ENCODE measurements at regions not wholly inside any gene's neighbourhood (a gene's known extent, or its start where the extent isn't known, plus 50 kb on each side); places are given as distances from the start of the nearest gene placed in this dataset.

DNA sequence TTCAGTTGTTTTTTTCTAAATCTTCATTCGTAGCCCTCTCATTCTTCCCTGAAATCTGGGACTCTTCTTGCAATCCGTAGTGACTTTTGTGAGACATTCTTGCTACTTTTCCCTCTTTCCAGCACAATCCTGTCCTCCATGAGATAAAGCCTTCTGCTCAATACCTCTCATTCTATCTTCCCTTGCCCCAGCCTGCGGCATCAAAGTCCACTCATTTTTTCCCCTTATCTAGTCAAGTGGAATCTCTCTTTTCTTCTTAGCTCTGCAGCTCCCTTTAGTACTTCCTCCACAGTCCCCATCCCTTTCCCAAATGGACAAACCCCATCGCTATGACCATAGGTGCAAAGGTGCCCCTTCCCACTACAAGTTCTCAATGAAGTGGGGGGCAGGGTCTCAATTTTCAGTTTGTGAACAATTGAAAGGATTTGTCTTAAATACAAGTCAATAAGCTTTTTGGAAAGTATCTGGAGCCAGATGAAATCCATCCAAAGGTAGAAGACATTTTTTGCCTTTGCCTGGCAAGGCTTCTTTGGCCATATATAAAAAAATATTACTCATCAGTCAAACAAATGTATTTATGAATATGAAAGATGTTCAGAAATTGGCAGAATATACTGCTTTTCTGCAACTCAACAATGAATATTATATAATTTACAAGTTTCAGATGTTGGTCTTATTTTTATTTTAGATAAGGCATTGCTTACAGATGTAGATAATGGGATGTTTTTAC, 179.4 kb downstream of the SNAPC1 start:
- 92% methylated on average over 4 of the region's 4 CpGs for WGBS (ENCODE audit: low lambda C conversion rate, missing lambda C conversion rate)
- no peak overlapping the region for H3K4me3 ChIP-seq

DNA sequence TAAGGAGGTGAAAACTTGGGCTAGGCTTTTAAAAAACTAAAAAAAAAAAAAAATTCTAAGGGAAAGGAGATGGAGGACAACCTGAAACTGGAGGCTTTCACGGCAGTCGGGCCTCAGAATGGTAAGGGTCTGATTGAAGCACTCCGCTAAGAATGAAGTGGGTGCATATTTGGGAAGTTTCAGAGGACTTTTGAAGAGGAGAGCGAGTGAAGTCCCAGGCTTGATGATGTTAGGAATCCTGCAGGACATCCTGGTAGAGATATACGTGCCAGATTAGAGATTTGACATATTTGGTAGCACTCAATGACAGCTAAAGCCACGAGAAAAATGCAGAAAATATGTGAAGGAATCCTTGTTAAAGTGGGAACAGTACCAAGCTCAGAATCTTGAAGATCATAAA, 186.2 kb downstream of the SNAPC1 start:
- Histone ChIP-seq H3K4me1 (ENCODE audit: insufficient read depth) (no peaks in the 10 kb centered on the region), H3K27ac (no peak overlapping the region), H4K20me1 (ENCODE audit: insufficient read depth, poor library complexity, severe bottlenecking) (no peaks in the 10 kb centered on the region), H3K79me2 (no peaks in the 10 kb centered on the region), H3K9me3 (ENCODE audit: low read depth) (no peaks in the 10 kb centered on the region), H3K4me2 (no peak overlapping the region), H3K36me3 (replicated peaks; ENCODE audit: insufficient read depth, low read depth) (no peaks in the 10 kb centered on the region), H3K27me3 (no peaks in the 10 kb centered on the region), H2AFZ (no peak overlapping the region), H3K9me2 (replicated peaks; ENCODE audit: insufficient read depth) (no peaks in the 10 kb centered on the region), H3K4me3 (no peak overlapping the region)
- DNase-seq (ENCODE audit: low spot score) = no peak
- WGBS (ENCODE audit: low lambda C conversion rate, missing lambda C conversion rate) = 80% methylated on average over 6 of the region's 6 CpGs
- TF ChIP-seq EZH2phosphoT487 (IDR thresholded peaks at IDR 0.05; ENCODE audit: low read depth, severe bottlenecking, unreplicated experiment) (no peak), EZH2 (IDR thresholded peaks at IDR 0.05; ENCODE audit: borderline replicate concordance) (no peak)
- TF ChIP-seq, protein P1, sequence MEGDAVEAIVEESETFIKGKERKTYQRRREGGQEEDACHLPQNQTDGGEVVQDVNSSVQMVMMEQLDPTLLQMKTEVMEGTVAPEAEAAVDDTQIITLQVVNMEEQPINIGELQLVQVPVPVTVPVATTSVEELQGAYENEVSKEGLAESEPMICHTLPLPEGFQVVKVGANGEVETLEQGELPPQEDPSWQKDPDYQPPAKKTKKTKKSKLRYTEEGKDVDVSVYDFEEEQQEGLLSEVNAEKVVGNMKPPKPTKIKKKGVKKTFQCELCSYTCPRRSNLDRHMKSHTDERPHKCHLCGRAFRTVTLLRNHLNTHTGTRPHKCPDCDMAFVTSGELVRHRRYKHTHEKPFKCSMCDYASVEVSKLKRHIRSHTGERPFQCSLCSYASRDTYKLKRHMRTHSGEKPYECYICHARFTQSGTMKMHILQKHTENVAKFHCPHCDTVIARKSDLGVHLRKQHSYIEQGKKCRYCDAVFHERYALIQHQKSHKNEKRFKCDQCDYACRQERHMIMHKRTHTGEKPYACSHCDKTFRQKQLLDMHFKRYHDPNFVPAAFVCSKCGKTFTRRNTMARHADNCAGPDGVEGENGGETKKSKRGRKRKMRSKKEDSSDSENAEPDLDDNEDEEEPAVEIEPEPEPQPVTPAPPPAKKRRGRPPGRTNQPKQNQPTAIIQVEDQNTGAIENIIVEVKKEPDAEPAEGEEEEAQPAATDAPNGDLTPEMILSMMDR (IDR thresholded peaks at IDR 0.05; ENCODE audit: poor library complexity) = no peak

More for the DNA sequence above, 179.4 kb downstream of the SNAPC1 start:
- no peak overlapping the region for H3K4me2 ChIP-seq
- no peak overlapping the region for H2AFZ ChIP-seq
- H3K9me3 ChIP-seq (ENCODE audit: low read depth) = no peaks in the 10 kb centered on the region
- DNase-seq (ENCODE audit: low spot score) = no peak
- no peaks in the 10 kb centered on the region for H3K36me3 ChIP-seq (replicated peaks; ENCODE audit: insufficient read depth, low read depth)
- no peaks in the 10 kb centered on the region for H3K79me2 ChIP-seq
- no peaks in the 10 kb centered on the region for H3K9me2 ChIP-seq (replicated peaks; ENCODE audit: insufficient read depth)
- no peak for TF ChIP-seq EZH2 (IDR thresholded peaks at IDR 0.05; ENCODE audit: borderline replicate concordance)
- no peak for TF ChIP-seq EZH2phosphoT487 (IDR thresholded peaks at IDR 0.05; ENCODE audit: low read depth, severe bottlenecking, unreplicated experiment)
- TF ChIP-seq, protein P1 (IDR thresholded peaks at IDR 0.05; ENCODE audit: poor library complexity) = no peak
- no peaks in the 10 kb centered on the region for H3K27me3 ChIP-seq
- H3K27ac ChIP-seq = no peak overlapping the region
- H3K4me1 ChIP-seq (ENCODE audit: insufficient read depth) = peaks cover 6% of the 10 kb centered on the region
- no peaks in the 10 kb centered on the region for H4K20me1 ChIP-seq (ENCODE audit: insufficient read depth, poor library complexity, severe bottlenecking)

DNA sequence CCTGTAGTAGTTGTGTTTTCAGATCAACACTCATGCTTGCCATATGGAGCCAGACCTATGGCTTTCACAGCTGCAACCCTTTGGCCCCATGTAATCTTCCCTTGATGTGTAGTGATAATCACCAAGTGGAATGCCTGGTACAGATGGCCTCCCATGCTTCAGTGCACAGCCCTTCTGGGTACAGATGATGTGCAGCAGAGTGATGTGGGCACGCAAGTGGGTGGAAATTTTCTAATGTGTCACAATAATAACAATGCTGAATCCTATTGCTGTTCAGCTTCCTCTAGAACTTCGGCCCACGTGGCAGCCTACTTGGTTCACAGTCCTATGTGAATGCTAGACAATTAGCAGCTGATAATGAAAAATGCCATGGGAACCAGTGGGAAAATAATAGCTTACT, 188.1 kb downstream of the SNAPC1 start:
- Histone ChIP-seq H3K36me3 (replicated peaks; ENCODE audit: insufficient read depth, low read depth) (no peaks in the 10 kb centered on the region), H4K20me1 (ENCODE audit: insufficient read depth, poor library complexity, severe bottlenecking) (no peaks in the 10 kb centered on the region), H3K27ac (no peak overlapping the region), H3K4me3 (no peak overlapping the region), H3K4me2 (no peak overlapping the region), H3K27me3 (no peaks in the 10 kb centered on the region), H2AFZ (no peak overlapping the region), H3K4me1 (ENCODE audit: insufficient read depth) (no peaks in the 10 kb centered on the region), H3K9me3 (ENCODE audit: low read depth) (no peaks in the 10 kb centered on the region), H3K79me2 (no peaks in the 10 kb centered on the region), H3K9me2 (replicated peaks; ENCODE audit: insufficient read depth) (no peaks in the 10 kb centered on the region)
- TF ChIP-seq EZH2 (IDR thresholded peaks at IDR 0.05; ENCODE audit: borderline replicate concordance) (no peak), EZH2phosphoT487 (IDR thresholded peaks at IDR 0.05; ENCODE audit: low read depth, severe bottlenecking, unreplicated experiment) (no peak)
- TF ChIP-seq, protein P1 (IDR thresholded peaks at IDR 0.05; ENCODE audit: poor library complexity) = no peak
- WGBS (ENCODE audit: low lambda C conversion rate, missing lambda C conversion rate) = 90% methylated on average over 3 of the region's 3 CpGs
- no peak for DNase-seq (ENCODE audit: low spot score)

All from hepatocyte (in vitro differentiated cells).